Neural progenitor cell (in vitro differentiated cells): ENCODE measurements at regions not wholly inside any gene's neighbourhood (a gene's known extent, or its start where the extent isn't known, plus 50 kb on each side); places are given as distances from the start of the nearest gene placed in this dataset.

Experiments used
- DNase-seq: peaks from one replicate; pipeline ENCODE4 v3.0.0-alpha.2; 2016; ENCODE audit warnings: low spot score
- H2AFZ ChIP-seq: fragments of 200-600 bp; sonication (generic); replicated peaks from 2 replicates; pipeline ENCODE4 v1.6.1; 2016; ENCODE audit warnings: antibody characterized with exemption
- H3F3A ChIP-seq: fragments of 200-600 bp; sonication (generic); 2 replicates; pipeline ENCODE4 v1.6.1; 2016; ENCODE audit warnings: antibody characterized with exemption, low read depth
- H3K27ac ChIP-seq: fragments of 200-600 bp; sonication (generic); 2 replicates; pipeline ENCODE4 v1.5.1; 2016; ENCODE audit warnings: mild to moderate bottlenecking
- H3K27me3 ChIP-seq: fragments of 200-600 bp; sonication (generic); 2 replicates; pipeline ENCODE4 v1.6.1; 2016; ENCODE audit warnings: mild to moderate bottlenecking, moderate library complexity
- H3K36me3 ChIP-seq: fragments of 200-600 bp; sonication (generic); 2 replicates; pipeline ENCODE4 v1.5.1; 2016
- H3K4me1 ChIP-seq: fragments of 200-600 bp; sonication (generic); 2 replicates; pipeline ENCODE4 v1.6.1; 2016; ENCODE audit warnings: mixed run types
- H3K4me2 ChIP-seq: fragments of 200-600 bp; sonication (generic); 2 replicates; pipeline ENCODE4 v1.6.1; 2016
- H3K4me3 ChIP-seq: fragments of 200-600 bp; sonication (generic); 2 replicates; pipeline ENCODE4 v1.5.1; 2016
- H3K79me2 ChIP-seq: fragments of 200-600 bp; sonication (generic); 2 replicates; pipeline ENCODE4 v1.6.1; 2016; ENCODE audit warnings: low read depth
- H3K9ac ChIP-seq: fragments of 200-600 bp; sonication (generic); 2 replicates; pipeline ENCODE4 v1.6.1; 2016
- H3K9me3 ChIP-seq: fragments of 200-600 bp; sonication (generic); 2 replicates; pipeline ENCODE4 v1.5.1; 2016; ENCODE audit warnings: low read depth
- H4K20me1 ChIP-seq: fragments of 200-600 bp; sonication (generic); 2 replicates; pipeline ENCODE4 v1.6.1; 2016; ENCODE audit warnings: low read depth
- H3K27ac Mint-ChIP-seq: 3 replicates; pipeline ENCODE4 v1.8.0; 2021; ENCODE audit warnings: mixed read lengths
- H3K27me3 Mint-ChIP-seq: 2 replicates; pipeline ENCODE4 v1.8.0; 2022; ENCODE audit warnings: low read depth, mild to moderate bottlenecking, inconsistent platforms, moderate library complexity, mixed read lengths; ENCODE audit not compliant: insufficient read depth
- H3K36me3 Mint-ChIP-seq: 3 replicates; pipeline ENCODE4 v1.8.0; 2021; ENCODE audit warnings: mixed read lengths
- H3K4me1 Mint-ChIP-seq: 3 replicates; pipeline ENCODE4 v1.8.0; 2021; ENCODE audit warnings: mixed read lengths
- H3K4me3 Mint-ChIP-seq: 3 replicates; pipeline ENCODE4 v1.8.0; 2021; ENCODE audit warnings: mild to moderate bottlenecking, moderate library complexity, mixed read lengths
- H3K9me3 Mint-ChIP-seq: 3 replicates; pipeline ENCODE4 v1.8.0; 2020; ENCODE audit warnings: mixed read lengths
- CTCF ChIP-seq: fragments of 200-600 bp; sonication (generic); IDR thresholded peaks from 2 replicates; pipeline ENCODE4 v1.5.1; 2017; ENCODE audit warnings: antibody characterized with exemption, mild to moderate bottlenecking
- EZH2 ChIP-seq: fragments of 200-600 bp; sonication (generic); IDR thresholded peaks from 2 replicates; pipeline ENCODE4 v1.6.1; 2017; ENCODE audit warnings: antibody characterized with exemption, mild to moderate bottlenecking, moderate library complexity
- EZH2phosphoT487 ChIP-seq: fragments of 200-600 bp; sonication (generic); IDR thresholded peaks from 2 replicates; pipeline ENCODE4 v1.6.1; 2017; ENCODE audit warnings: antibody characterized with exemption

- Histone ChIP-seq H3K27me3 (no peaks in the 10 kb centered on the region), H3K79me2 (no peaks in the 10 kb centered on the region), H4K20me1 (no peaks in the 10 kb centered on the region), H3K36me3 (no peaks in the 10 kb centered on the region), H3K4me2 (no peak overlapping the region), H3K9ac (no peak overlapping the region), H3K4me3 (no peak overlapping the region), H3K4me1 (no peaks in the 10 kb centered on the region), H3K27ac (no peak overlapping the region), H3K9me3 (no peaks in the 10 kb centered on the region), H2AFZ (no peak overlapping the region), H3F3A (no peaks in the 10 kb centered on the region)
- Mint-ChIP-seq H3K4me1 (no peaks in the 10 kb centered on the region), H3K36me3 (no peaks in the 10 kb centered on the region), H3K27ac (no peak overlapping the region), H3K4me3 (no peak overlapping the region), H3K27me3 (no peaks in the 10 kb centered on the region), H3K9me3 (no peaks in the 10 kb centered on the region)
- no peak for DNase-seq
- no peak for TF ChIP-seq EZH2
- no peak for TF ChIP-seq EZH2phosphoT487
- no peak for TF ChIP-seq CTCF
These were observed 54.3 kb upstream of the SLC39A10 start for GRCh38 chr2:195602687-195603086.

DNA sequence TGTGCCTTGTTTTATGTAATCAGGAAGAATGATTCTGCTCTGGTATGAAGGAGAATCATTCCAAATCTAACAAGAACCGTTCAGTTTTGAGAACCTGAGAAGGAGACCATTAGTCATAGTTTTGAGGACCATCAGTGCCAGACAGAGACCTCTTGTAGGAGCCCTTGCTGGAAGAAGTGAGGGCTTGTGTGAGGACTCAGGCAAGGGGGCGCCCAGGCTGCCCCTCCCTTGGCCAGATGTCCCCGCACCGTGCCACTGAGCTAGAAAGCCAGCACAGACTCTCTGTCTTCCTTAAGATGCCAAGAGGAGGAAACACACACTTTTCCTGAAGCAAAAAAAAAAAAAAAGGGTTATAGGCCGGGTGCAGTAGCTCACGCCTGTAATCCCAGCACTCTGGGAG is 55.7 kb upstream of the SLC39A10 start:
- TF ChIP-seq EZH2 (no peak), CTCF (no peak), EZH2phosphoT487 (no peak)
- H3K4me3 Mint-ChIP-seq = no peak overlapping the region
- Histone ChIP-seq H3K27me3 (no peaks in the 10 kb centered on the region), H4K20me1 (no peaks in the 10 kb centered on the region), H2AFZ (peak overlapping the region; percentile 18), H3K9ac (no peak overlapping the region), H3K4me2 (no peak overlapping the region), H3K27ac (no peak overlapping the region), H3F3A (no peaks in the 10 kb centered on the region), H3K4me3 (no peak overlapping the region), H3K36me3 (no peaks in the 10 kb centered on the region), H3K9me3 (no peaks in the 10 kb centered on the region), H3K4me1 (no peaks in the 10 kb centered on the region), H3K79me2 (no peaks in the 10 kb centered on the region)
- H3K9me3 Mint-ChIP-seq = no peaks in the 10 kb centered on the region
- H3K4me1 Mint-ChIP-seq = no peaks in the 10 kb centered on the region
- H3K27me3 Mint-ChIP-seq = no peaks in the 10 kb centered on the region
- no peak for DNase-seq
- H3K27ac Mint-ChIP-seq = no peak overlapping the region
- no peaks in the 10 kb centered on the region for H3K36me3 Mint-ChIP-seq

DNA sequence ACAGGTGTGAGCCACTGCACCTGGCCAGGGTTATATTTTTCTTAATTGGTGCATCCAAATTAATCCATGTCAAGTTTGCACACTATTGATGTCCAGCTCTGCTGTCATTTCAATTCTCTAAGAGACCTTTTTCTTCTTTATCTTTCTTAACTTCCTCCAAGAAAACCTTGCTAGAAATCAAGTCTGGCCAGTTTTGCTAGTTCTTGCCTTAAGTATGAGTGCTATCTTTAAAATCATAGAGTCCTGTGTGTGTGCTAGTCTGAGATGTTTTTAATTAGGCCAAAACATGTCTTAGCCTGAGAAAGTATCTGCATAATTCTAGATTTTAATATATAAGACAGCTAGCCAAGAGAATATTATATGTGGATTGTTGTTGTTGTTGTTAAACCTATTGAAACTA is 56.2 kb upstream of the SLC39A10 start:
- H2AFZ ChIP-seq = peak overlapping the region; percentile 18
- no peaks in the 10 kb centered on the region for H3K36me3 ChIP-seq
- H3K36me3 Mint-ChIP-seq = no peaks in the 10 kb centered on the region
- no peaks in the 10 kb centered on the region for H3K4me1 Mint-ChIP-seq
- H3K4me1 ChIP-seq = no peaks in the 10 kb centered on the region
- no peaks in the 10 kb centered on the region for H3K27me3 Mint-ChIP-seq
- no peaks in the 10 kb centered on the region for H3K9me3 Mint-ChIP-seq
- no peak overlapping the region for H3K27ac ChIP-seq
- H3K4me2 ChIP-seq = no peak overlapping the region
- no peak overlapping the region for H3K27ac Mint-ChIP-seq
- no peaks in the 10 kb centered on the region for H3K27me3 ChIP-seq
- no peaks in the 10 kb centered on the region for H3F3A ChIP-seq
- no peak overlapping the region for H3K9ac ChIP-seq
- H3K4me3 Mint-ChIP-seq = no peak overlapping the region
- no peaks in the 10 kb centered on the region for H3K79me2 ChIP-seq
- DNase-seq = no peak
- H3K9me3 ChIP-seq = no peaks in the 10 kb centered on the region
- TF ChIP-seq CTCF = no peak
- no peaks in the 10 kb centered on the region for H4K20me1 ChIP-seq
- no peak overlapping the region for H3K4me3 ChIP-seq

DNA sequence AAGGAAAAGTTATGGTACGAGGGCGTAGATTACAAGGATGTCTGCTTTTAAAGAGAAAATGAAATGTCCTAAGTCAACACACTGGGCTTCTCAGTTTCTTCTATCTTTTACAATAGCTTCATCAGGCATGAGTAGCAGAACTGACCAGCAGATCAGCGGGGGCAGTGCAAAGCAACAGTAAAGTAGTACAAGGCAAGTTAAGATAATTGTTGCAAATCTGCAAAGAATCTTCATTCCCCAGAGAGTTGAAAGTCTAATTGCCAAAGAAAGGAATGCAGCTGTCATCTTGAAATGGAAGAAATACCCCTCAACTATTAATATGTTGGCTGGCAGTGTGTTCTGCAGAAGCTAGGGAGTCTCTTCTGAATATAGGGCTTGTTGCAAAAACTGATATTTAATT is 60.2 kb upstream of the SLC39A10 start:
- no peaks in the 10 kb centered on the region for H3K79me2 ChIP-seq

More for the DNA sequence above, 60.2 kb upstream of the SLC39A10 start:
- Histone ChIP-seq H3K9ac (no peak overlapping the region), H3F3A (no peaks in the 10 kb centered on the region), H3K9me3 (no peaks in the 10 kb centered on the region), H3K36me3 (no peaks in the 10 kb centered on the region), H3K4me1 (peaks cover 9% of the 10 kb centered on the region), H3K4me2 (no peak overlapping the region), H3K4me3 (no peak overlapping the region), H3K27me3 (no peaks in the 10 kb centered on the region), H4K20me1 (no peaks in the 10 kb centered on the region), H2AFZ (no peak overlapping the region), H3K27ac (no peak overlapping the region)
- DNase-seq = no peak
- H3K27ac Mint-ChIP-seq = no peak overlapping the region
- no peaks in the 10 kb centered on the region for H3K36me3 Mint-ChIP-seq
- peaks cover 5% of the 10 kb centered on the region for H3K9me3 Mint-ChIP-seq
- peaks cover 2% of the 10 kb centered on the region for H3K27me3 Mint-ChIP-seq
- no peak overlapping the region for H3K4me3 Mint-ChIP-seq
- TF ChIP-seq CTCF = no peak
- TF ChIP-seq EZH2phosphoT487 = no peak
- TF ChIP-seq EZH2 = no peak
- H3K4me1 Mint-ChIP-seq = peaks cover 13% of the 10 kb centered on the region
